ENCODE measurements at regions not wholly inside any gene's neighbourhood (a gene's known extent, or its start where the extent isn't known, plus 50 kb on each side); places are given as distances from the start of the nearest gene placed in this dataset.

DNA sequence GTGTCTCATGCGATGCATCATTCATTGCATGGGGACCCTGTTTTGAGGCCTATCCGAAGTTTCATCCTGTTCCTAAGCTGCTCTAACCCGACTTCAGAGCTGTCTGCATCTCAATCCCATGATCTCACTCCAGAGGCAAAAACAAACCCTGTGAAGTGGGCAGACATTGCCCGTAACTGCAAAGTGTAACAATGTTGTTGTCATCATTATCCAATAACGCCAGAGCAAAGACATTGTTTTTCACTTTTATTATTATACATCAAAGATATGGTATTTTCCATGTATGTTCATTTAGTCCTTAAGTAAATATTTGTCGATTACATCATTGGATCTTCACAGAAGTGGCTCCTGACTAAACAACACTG is 246.7 kb downstream of the KLF6 start:
- TF ChIP-seq POLR2AphosphoS5 (IDR thresholded peaks at IDR 0.05; ENCODE audit: borderline replicate concordance, low read depth, low read length) (no peak), EZH2 (IDR thresholded peaks at IDR 0.05) (no peak)
